ENCODE measurements at regions not wholly inside any gene's neighbourhood (a gene's known extent, or its start where the extent isn't known, plus 50 kb on each side); places are given as distances from the start of the nearest gene placed in this dataset.

DNA sequence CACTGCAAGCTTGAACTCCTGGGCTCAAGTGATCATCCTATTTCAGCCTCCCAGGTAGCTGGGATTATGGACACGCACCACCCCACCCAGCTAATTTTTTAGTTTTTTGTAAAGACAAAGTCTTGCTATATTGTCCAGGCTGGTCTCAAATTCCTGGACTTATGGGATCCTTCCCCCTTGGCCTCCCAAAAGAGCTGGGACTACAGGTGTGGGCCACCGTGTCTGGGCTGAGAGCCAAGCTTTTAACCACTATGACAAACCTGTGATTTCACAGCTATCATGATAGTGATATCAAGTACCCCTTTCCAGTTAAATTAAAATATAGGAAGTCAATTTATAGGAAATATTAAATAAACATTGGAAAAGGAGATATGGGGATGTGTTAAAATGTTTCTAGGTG, 74.6 kb upstream of the IRX6 start:
- Histone ChIP-seq H3K27ac (ENCODE audit: insufficient read depth, low read length) (no peak overlapping the region), H3K79me1 (ENCODE audit: low read depth in 1 of 2, low read length in 2 of 2) (no peaks in the 10 kb centered on the region), H2AK5ac (ENCODE audit: low read depth, low read length) (no peak overlapping the region), H3K4me3 (ENCODE audit: insufficient read depth, low read depth, low read length) (no peak overlapping the region), H2AK9ac (replicated peaks; ENCODE audit: low read depth, low read length, poor library complexity) (no peak overlapping the region), H3K18ac (ENCODE audit: low read depth, low read length) (no peak overlapping the region), H3K4me2 (ENCODE audit: low read depth, low read length) (no peak overlapping the region), H4K8ac (ENCODE audit: low read depth in 2 of 2, low read length in 2 of 2) (no peak overlapping the region), H3K36me3 (ENCODE audit: control insufficient read depth, insufficient read depth, low read length) (no peaks in the 10 kb centered on the region), H4K5ac (ENCODE audit: low read depth, low read length) (no peak overlapping the region), H3K9ac (ENCODE audit: low read depth, low read length) (no peak overlapping the region), H3K27me3 (ENCODE audit: control insufficient read depth, insufficient read depth, low read length) (no peaks in the 10 kb centered on the region), H3K4ac (ENCODE audit: low read depth, low read length) (no peak overlapping the region), H2BK120ac (ENCODE audit: low read depth, low read length) (no peak overlapping the region), H2BK20ac (ENCODE audit: low read depth, low read length) (no peak overlapping the region), H2BK15ac (ENCODE audit: low read depth, low read length) (no peak overlapping the region), H3K9me3 (ENCODE audit: control insufficient read depth, insufficient read depth, low read length) (no peaks in the 10 kb centered on the region), H4K20me1 (ENCODE audit: insufficient read depth, low read length) (no peaks in the 10 kb centered on the region), H4K91ac (ENCODE audit: insufficient read depth, low read depth, low read length) (no peak overlapping the region), H2AFZ (replicated peaks; ENCODE audit: low read length, poor library complexity) (no peak overlapping the region), H3K56ac (ENCODE audit: extremely low read depth, insufficient read depth, low read length) (no peak overlapping the region), H3K14ac (replicated peaks; ENCODE audit: low read depth, low read length) (no peak overlapping the region), H3K9me1 (ENCODE audit: insufficient read depth, low read length) (no peaks in the 10 kb centered on the region), H2BK5ac (ENCODE audit: low read depth, low read length, poor library complexity, severe bottlenecking) (no peak overlapping the region), H3K4me1 (ENCODE audit: control insufficient read depth, insufficient read depth, low read length) (no peaks in the 10 kb centered on the region), H3K23ac (ENCODE audit: low read depth, low read length) (no peak overlapping the region)
- ChIA-PET POLR2A (ENCODE audit: unreplicated experiment) (no interaction called here), CTCF (no interaction called here)
- DNase-seq, result no peak
- TF ChIP-seq, protein P1, sequence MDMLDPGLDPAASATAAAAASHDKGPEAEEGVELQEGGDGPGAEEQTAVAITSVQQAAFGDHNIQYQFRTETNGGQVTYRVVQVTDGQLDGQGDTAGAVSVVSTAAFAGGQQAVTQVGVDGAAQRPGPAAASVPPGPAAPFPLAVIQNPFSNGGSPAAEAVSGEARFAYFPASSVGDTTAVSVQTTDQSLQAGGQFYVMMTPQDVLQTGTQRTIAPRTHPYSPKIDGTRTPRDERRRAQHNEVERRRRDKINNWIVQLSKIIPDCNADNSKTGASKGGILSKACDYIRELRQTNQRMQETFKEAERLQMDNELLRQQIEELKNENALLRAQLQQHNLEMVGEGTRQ (IDR thresholded peaks at IDR 0.05; ENCODE audit: low read depth, low read length), result no peak
- TF ChIP-seq RFX5 (IDR thresholded peaks at IDR 0.05; ENCODE audit: low read depth, low read length) (no peak), CHD1 (IDR thresholded peaks at IDR 0.05; ENCODE audit: low read depth, low read length) (no peak), MAFK (IDR thresholded peaks at IDR 0.05; ENCODE audit: low read depth, low read length) (no peak), BHLHE40 (IDR thresholded peaks at IDR 0.05; ENCODE audit: low read depth, low read length) (no peak), SMC3 (IDR thresholded peaks at IDR 0.05; ENCODE audit: low read depth, low read length) (no peak), FOS (IDR thresholded peaks at IDR 0.05; ENCODE audit: low read depth, low read length) (no peak), NFE2L2 (IDR thresholded peaks at IDR 0.05; ENCODE audit: low read depth, low read length) (no peak), MAZ (IDR thresholded peaks at IDR 0.05; ENCODE audit: borderline replicate concordance, low read depth, low read length) (no peak), RCOR1 (IDR thresholded peaks at IDR 0.05; ENCODE audit: insufficient replicate concordance, low read length) (no peak), MXI1 (IDR thresholded peaks at IDR 0.05; ENCODE audit: borderline replicate concordance, low read depth, low read length) (no peak), CEBPB (IDR thresholded peaks at IDR 0.05; ENCODE audit: low read depth, low read length) (no peak), RAD21 (IDR thresholded peaks at IDR 0.05; ENCODE audit: low read length) (no peak), POLR2A (IDR thresholded peaks at IDR 0.05; ENCODE audit: low read depth, low read length) (no peak)
- TF ChIP-seq, protein P2, sequence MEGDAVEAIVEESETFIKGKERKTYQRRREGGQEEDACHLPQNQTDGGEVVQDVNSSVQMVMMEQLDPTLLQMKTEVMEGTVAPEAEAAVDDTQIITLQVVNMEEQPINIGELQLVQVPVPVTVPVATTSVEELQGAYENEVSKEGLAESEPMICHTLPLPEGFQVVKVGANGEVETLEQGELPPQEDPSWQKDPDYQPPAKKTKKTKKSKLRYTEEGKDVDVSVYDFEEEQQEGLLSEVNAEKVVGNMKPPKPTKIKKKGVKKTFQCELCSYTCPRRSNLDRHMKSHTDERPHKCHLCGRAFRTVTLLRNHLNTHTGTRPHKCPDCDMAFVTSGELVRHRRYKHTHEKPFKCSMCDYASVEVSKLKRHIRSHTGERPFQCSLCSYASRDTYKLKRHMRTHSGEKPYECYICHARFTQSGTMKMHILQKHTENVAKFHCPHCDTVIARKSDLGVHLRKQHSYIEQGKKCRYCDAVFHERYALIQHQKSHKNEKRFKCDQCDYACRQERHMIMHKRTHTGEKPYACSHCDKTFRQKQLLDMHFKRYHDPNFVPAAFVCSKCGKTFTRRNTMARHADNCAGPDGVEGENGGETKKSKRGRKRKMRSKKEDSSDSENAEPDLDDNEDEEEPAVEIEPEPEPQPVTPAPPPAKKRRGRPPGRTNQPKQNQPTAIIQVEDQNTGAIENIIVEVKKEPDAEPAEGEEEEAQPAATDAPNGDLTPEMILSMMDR (conservative IDR thresholded peaks at IDR 0.05; ENCODE audit: low read depth, low read length), result no peak
- TF ChIP-seq, protein P3, sequence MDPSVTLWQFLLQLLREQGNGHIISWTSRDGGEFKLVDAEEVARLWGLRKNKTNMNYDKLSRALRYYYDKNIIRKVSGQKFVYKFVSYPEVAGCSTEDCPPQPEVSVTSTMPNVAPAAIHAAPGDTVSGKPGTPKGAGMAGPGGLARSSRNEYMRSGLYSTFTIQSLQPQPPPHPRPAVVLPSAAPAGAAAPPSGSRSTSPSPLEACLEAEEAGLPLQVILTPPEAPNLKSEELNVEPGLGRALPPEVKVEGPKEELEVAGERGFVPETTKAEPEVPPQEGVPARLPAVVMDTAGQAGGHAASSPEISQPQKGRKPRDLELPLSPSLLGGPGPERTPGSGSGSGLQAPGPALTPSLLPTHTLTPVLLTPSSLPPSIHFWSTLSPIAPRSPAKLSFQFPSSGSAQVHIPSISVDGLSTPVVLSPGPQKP (IDR thresholded peaks at IDR 0.05; ENCODE audit: borderline replicate concordance, low read depth, low read length), result no peak
- WGBS, 2 experiments (ENCODE audit: extremely low coverage in 2 of 2, insufficient read length in 1 of 2), result no CpG with 5 or more reads among the region's 2 CpGs
- dilution Hi-C loops (cut with HindIII; ENCODE audit: low sequenced_read_pairs, unreplicated experiment), result no loop called here
- no TSS peak for BruUV-seq (replicated peaks)
- intact Hi-C loops (cut with micrococcal nuclease), result no loop called here
- in situ Hi-C loops (cut with MboI; ENCODE audit: low sequenced_read_pairs), result no loop called here
- no peak for ATAC-seq (ENCODE audit: low read depth)

Data from IMR-90 (cell line).